AG04449 (cell line): ENCODE measurements at regions not wholly inside any gene's neighbourhood (a gene's known extent, or its start where the extent isn't known, plus 50 kb on each side); places are given as distances from the start of the nearest gene placed in this dataset.

Source experiments
- CTCF ChIA-PET: fragments of 350-600 bp; formaldehyde crosslinking; extraction: SDS; loops from one replicate; lab custom pipeline; 2021; ENCODE audit warnings: antibody characterized with exemption; lab: Yijun Ruan, JAX
- POLR2A ChIA-PET: fragments of 400-600, 350-600 bp; formaldehyde crosslinking; extraction: SDS; loops from one replicate; lab custom pipeline; 2020; ENCODE audit warnings: antibody characterized with exemption, inconsistent platforms; lab: Yijun Ruan, JAX
- DNase-seq: peaks from one replicate; pipeline ENCODE4 v3.0.0-alpha.2; 2010; ENCODE audit warnings: low read depth, low spot score
- H3K4me3 ChIP-seq: 2 replicates; pipeline ENCODE4 v1.5.1; 2011; ENCODE audit warnings: low read depth, mild to moderate bottlenecking, control low read depth, low read length
- TF ChIP-seq, protein P1 (sequence below): IDR thresholded peaks from one replicate; pipeline ENCODE4 v1.5.1; 2011; ENCODE audit warnings: mild to moderate bottlenecking, moderate library complexity, low read length, control low read depth, inconsistent platforms; ENCODE audit not compliant: insufficient read depth; ENCODE audit errors: missing control alignments

DNA sequence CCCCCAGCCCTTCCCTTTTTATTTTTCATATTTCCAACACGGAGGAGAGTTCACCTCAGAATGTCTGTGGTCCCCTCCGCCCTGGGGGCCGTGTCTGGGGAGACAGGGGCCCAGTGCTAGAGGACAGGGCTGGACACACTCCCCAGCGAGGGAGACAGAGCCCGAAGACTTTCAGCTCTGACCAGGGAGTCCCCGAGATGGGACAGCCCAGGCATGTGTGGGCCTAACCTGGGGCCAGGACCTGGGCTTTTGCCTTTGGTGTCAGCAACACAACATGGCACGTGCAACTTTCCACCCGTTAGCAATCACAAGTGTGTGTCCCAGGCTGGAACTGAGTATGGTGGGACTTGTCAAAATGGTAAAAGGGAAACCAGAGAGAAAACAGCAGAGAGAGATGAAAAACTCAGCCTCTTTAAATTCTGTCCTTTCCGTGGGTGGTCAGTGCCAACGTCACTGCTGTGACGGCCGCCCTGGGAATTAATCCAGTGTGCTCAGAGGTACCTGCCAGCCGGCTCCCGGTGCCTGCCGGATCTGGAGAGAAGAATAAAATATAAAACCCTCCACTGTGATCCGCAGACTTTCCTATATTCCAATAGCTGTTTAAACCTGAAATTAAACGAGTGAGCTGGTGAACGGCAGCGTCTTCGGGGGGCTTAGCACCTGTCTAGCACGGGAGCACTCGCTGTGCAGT lies 245.8 kb downstream of the EIPR1 start:
- POLR2A ChIA-PET: no interaction called here
- CTCF ChIA-PET: no interaction called here
- no peak overlapping the region for H3K4me3 ChIP-seq

DNA sequence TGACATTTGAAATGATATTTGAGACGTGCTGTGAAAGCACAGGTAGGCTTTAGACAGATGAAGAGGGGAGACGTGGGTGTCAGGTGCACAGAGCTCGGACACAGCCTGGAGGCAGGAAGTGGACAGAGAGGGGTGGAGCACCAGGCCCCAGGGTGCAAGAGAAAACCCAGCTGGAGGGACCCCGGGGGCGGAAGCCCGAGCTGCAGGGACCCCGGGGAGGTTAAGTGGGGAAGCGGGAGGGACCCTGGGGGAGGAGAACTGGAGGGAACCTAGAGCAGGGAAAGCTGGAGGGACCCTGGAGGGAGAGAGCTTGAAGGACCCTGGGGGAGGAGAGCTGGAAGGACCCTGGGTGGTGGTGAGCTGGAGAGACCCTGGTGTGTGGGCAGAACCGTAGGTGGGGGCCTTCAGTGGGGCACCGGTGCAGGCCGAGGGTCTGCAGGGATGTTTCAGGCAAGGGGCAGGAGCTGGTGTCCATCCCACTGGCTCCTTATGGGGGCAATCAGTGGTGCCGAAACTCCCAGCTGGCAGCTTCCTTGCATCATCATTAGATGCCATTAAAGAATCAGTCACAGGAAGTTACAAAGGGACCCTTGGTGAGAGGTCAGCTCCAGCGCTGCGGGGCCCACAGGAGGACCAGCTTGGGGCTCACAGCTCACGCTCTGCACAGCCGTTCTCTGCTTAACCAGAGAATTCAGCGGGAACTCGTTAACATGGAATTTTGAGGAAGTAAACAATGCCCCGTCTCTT lies 246.6 kb downstream of the EIPR1 start:
- no peak for DNase-seq
- no peak overlapping the region for H3K4me3 ChIP-seq
- POLR2A ChIA-PET: no interaction called here
- TF ChIP-seq, protein P1, sequence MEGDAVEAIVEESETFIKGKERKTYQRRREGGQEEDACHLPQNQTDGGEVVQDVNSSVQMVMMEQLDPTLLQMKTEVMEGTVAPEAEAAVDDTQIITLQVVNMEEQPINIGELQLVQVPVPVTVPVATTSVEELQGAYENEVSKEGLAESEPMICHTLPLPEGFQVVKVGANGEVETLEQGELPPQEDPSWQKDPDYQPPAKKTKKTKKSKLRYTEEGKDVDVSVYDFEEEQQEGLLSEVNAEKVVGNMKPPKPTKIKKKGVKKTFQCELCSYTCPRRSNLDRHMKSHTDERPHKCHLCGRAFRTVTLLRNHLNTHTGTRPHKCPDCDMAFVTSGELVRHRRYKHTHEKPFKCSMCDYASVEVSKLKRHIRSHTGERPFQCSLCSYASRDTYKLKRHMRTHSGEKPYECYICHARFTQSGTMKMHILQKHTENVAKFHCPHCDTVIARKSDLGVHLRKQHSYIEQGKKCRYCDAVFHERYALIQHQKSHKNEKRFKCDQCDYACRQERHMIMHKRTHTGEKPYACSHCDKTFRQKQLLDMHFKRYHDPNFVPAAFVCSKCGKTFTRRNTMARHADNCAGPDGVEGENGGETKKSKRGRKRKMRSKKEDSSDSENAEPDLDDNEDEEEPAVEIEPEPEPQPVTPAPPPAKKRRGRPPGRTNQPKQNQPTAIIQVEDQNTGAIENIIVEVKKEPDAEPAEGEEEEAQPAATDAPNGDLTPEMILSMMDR: no peak
- CTCF ChIA-PET: no interaction called here

More for the DNA sequence above, 245.8 kb downstream of the EIPR1 start:
- DNase-seq: no peak
- TF ChIP-seq, protein P1: no peak

DNA sequence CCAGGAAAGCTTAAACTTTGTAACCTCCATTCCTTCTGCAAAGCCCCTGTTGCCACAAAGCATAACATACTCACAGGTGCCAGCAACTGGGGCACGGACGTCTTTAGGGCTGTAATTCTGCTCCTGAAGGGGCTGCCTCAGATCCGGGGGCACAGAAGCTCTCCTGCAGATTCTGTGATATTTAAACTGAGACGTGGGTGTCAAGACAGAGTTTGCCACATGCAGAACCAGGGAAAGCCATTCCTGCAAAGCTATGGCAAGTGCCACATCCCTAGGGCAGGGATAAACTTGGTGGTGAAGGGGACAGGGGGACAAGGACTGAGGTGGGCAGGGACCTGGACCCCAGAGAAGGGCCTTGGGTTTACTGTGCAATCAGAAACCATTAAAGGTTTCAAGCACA lies 247.2 kb downstream of the EIPR1 start:
- ChIA-PET CTCF (no interaction called here), POLR2A (no interaction called here)
- TF ChIP-seq, protein P1: no peak
- no peak overlapping the region for H3K4me3 ChIP-seq
- no peak for DNase-seq

DNA sequence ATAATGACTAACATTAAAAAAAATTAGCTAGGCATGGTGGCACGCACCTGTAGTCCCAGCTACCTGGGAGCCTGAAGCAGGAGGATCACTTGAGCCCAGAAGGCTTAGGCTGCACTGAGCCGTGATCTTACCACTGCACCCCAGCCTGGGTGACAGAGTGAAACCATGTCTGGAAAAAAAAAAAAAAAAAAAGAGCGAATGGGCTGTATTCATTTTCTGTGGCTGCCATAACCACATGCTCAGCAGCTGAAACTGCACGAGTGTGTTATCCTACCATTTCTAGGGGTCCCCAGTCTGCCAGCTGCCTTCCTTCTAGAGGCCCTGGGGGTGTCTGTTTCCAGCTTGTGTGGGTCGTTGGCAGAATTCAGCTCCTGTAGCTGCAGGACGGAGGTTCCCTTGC lies 247.8 kb downstream of the EIPR1 start:
- DNase-seq: no peak
- TF ChIP-seq, protein P1: no peak
- ChIA-PET POLR2A (interaction anchor here (0.7 kb wide), 1 partner anchor 21 kb away, joined by 3 read pairs; no protein-coding TSS in a partner anchor), CTCF (no interaction called here)
- no peak overlapping the region for H3K4me3 ChIP-seq

DNA sequence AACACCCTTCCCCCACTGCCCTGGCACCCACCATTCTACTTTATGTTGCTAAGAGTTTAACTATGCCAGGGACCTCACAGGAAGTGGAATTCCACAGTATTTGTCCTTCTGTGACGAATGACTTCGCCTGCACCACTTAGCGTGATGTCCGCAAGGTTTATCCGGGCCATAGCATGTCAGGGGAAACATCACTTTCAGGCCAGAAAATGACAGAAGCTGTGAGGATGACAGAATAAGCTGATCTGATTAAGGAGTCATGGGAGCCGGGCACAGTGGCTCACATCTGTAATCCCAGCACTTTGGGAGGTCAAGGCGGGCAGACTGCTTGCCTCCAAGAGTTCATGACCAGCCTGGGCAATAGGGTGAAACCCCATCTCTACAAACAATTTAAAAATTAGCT lies 248.8 kb downstream of the EIPR1 start:
- POLR2A ChIA-PET: no interaction called here
- TF ChIP-seq, protein P1: no peak
- CTCF ChIA-PET: no interaction called here

DNA sequence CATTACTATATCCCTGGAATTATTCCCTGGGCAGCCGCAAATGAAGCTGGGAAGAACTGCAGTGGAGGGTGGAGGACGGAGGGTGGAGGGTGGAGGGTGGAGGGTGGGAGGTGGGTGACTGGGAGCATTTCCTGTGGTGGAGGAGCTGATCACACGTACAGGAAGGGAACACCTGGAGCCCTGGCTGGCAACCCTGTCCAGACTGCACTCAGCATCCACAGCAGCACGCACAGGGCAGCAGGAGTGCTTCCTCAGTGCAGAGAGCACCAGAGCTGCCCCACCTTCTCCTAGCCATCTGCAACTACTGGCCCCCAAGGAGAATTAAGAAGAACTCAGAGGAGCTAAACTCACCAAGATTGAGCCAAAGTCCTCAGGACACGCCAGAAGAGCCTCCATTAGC lies 249.9 kb downstream of the EIPR1 start:
- no peak for DNase-seq
- H3K4me3 ChIP-seq: no peak overlapping the region
- CTCF ChIA-PET: no interaction called here
- TF ChIP-seq, protein P1: no peak
- POLR2A ChIA-PET: no interaction called here

More for the DNA sequence above, 248.8 kb downstream of the EIPR1 start:
- H3K4me3 ChIP-seq: no peak overlapping the region
- no peak for DNase-seq
